ENCODE measurements at regions not wholly inside any gene's neighbourhood (a gene's known extent, or its start where the extent isn't known, plus 50 kb on each side); places are given as distances from the start of the nearest gene placed in this dataset.

- TF ChIP-seq, protein P1, sequence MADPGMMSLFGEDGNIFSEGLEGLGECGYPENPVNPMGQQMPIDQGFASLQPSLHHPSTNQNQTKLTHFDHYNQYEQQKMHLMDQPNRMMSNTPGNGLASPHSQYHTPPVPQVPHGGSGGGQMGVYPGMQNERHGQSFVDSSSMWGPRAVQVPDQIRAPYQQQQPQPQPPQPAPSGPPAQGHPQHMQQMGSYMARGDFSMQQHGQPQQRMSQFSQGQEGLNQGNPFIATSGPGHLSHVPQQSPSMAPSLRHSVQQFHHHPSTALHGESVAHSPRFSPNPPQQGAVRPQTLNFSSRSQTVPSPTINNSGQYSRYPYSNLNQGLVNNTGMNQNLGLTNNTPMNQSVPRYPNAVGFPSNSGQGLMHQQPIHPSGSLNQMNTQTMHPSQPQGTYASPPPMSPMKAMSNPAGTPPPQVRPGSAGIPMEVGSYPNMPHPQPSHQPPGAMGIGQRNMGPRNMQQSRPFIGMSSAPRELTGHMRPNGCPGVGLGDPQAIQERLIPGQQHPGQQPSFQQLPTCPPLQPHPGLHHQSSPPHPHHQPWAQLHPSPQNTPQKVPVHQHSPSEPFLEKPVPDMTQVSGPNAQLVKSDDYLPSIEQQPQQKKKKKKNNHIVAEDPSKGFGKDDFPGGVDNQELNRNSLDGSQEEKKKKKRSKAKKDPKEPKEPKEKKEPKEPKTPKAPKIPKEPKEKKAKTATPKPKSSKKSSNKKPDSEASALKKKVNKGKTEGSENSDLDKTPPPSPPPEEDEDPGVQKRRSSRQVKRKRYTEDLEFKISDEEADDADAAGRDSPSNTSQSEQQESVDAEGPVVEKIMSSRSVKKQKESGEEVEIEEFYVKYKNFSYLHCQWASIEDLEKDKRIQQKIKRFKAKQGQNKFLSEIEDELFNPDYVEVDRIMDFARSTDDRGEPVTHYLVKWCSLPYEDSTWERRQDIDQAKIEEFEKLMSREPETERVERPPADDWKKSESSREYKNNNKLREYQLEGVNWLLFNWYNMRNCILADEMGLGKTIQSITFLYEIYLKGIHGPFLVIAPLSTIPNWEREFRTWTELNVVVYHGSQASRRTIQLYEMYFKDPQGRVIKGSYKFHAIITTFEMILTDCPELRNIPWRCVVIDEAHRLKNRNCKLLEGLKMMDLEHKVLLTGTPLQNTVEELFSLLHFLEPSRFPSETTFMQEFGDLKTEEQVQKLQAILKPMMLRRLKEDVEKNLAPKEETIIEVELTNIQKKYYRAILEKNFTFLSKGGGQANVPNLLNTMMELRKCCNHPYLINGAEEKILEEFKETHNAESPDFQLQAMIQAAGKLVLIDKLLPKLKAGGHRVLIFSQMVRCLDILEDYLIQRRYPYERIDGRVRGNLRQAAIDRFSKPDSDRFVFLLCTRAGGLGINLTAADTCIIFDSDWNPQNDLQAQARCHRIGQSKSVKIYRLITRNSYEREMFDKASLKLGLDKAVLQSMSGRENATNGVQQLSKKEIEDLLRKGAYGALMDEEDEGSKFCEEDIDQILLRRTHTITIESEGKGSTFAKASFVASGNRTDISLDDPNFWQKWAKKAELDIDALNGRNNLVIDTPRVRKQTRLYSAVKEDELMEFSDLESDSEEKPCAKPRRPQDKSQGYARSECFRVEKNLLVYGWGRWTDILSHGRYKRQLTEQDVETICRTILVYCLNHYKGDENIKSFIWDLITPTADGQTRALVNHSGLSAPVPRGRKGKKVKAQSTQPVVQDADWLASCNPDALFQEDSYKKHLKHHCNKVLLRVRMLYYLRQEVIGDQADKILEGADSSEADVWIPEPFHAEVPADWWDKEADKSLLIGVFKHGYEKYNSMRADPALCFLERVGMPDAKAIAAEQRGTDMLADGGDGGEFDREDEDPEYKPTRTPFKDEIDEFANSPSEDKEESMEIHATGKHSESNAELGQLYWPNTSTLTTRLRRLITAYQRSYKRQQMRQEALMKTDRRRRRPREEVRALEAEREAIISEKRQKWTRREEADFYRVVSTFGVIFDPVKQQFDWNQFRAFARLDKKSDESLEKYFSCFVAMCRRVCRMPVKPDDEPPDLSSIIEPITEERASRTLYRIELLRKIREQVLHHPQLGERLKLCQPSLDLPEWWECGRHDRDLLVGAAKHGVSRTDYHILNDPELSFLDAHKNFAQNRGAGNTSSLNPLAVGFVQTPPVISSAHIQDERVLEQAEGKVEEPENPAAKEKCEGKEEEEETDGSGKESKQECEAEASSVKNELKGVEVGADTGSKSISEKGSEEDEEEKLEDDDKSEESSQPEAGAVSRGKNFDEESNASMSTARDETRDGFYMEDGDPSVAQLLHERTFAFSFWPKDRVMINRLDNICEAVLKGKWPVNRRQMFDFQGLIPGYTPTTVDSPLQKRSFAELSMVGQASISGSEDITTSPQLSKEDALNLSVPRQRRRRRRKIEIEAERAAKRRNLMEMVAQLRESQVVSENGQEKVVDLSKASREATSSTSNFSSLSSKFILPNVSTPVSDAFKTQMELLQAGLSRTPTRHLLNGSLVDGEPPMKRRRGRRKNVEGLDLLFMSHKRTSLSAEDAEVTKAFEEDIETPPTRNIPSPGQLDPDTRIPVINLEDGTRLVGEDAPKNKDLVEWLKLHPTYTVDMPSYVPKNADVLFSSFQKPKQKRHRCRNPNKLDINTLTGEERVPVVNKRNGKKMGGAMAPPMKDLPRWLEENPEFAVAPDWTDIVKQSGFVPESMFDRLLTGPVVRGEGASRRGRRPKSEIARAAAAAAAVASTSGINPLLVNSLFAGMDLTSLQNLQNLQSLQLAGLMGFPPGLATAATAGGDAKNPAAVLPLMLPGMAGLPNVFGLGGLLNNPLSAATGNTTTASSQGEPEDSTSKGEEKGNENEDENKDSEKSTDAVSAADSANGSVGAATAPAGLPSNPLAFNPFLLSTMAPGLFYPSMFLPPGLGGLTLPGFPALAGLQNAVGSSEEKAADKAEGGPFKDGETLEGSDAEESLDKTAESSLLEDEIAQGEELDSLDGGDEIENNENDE (IDR thresholded peaks at IDR 0.05; ENCODE audit: low read depth, low read length): no peak
- TF ChIP-seq LARP7 (IDR thresholded peaks at IDR 0.05) (no peak), TEAD1 (CRISPR knock-in tag; IDR thresholded peaks at IDR 0.05) (0 out of 4 replicates have a peak, but pooled peaks of 1 of the 2 experiments have one; percentile 44), TAL1 (IDR thresholded peaks at IDR 0.05) (peak; percentile 97), POLR3A (IDR thresholded peaks at IDR 0.05; ENCODE audit: borderline replicate concordance, extremely low read depth, insufficient read depth, insufficient read length) (no peak), DEAF1 (CRISPR knock-in tag; IDR thresholded peaks at IDR 0.05) (0 out of 2 replicates have a peak, but pooled peaks have one; percentile 6), NCOA2 (IDR thresholded peaks at IDR 0.05; ENCODE audit: partially characterized antibody in 2 of 2) (peak; percentile 69 to 74), ZNF780A (CRISPR knock-in tag; IDR thresholded peaks at IDR 0.05) (no peak), IFI16 (CRISPR knock-in tag; IDR thresholded peaks at IDR 0.05) (no peak), ZNF175 (CRISPR knock-in tag; IDR thresholded peaks at IDR 0.05; ENCODE audit: low read depth) (peak; percentile 92), ZNF589 (CRISPR knock-in tag; IDR thresholded peaks at IDR 0.05; ENCODE audit: low read depth) (peak; percentile 96), TEAD2 (tag; IDR thresholded peaks at IDR 0.05) (peak; percentile 68; the same call in 1 of the 2 replicates), MITF (IDR thresholded peaks at IDR 0.05) (peak; percentile 94)
These were observed 139.8 kb downstream of the RPL22L1 start (continued) for GRCh38 chr3:170730071-170730812.

Measured in K562 (cell line).